Gastroesophageal sphincter (tissue), 3 donors: ENCODE measurements at regions not wholly inside any gene's neighbourhood (a gene's known extent, or its start where the extent isn't known, plus 50 kb on each side); places are given as distances from the start of the nearest gene placed in this dataset.

Experiments
- CTCF ChIP-seq, 4 experiments: fragments of 200-600 bp in 2 of 4; fragments of 450-650 bp in 2 of 4; sonication (generic) in 1 of 4; IDR thresholded peaks; one replicate each; pipeline ENCODE4 v1.5.1; 2017 to 2019; ENCODE audit warnings: antibody characterized with exemption in 4 of 4, mild to moderate bottlenecking in 2 of 4, moderate library complexity in 2 of 4
- EP300 ChIP-seq: sonication (generic); formaldehyde crosslinking; IDR thresholded peaks from one replicate; pipeline ENCODE4 v1.6.1; 2017; ENCODE audit warnings: antibody characterized with exemption, mild to moderate bottlenecking
- POLR2AphosphoS5 ChIP-seq: sonication (generic); formaldehyde crosslinking; IDR thresholded peaks from one replicate; pipeline ENCODE4 v1.6.1; 2017; ENCODE audit warnings: antibody characterized with exemption

- TF ChIP-seq EP300, result no peak
- TF ChIP-seq CTCF (IDR thresholded peaks at IDR 0.05), result no peak
- TF ChIP-seq POLR2AphosphoS5, result no peak
Observed at GRCh38 chr7:34596887-34597286, 61.1 kb upstream of the NPSR1 start.
